Esophagus muscularis mucosa (tissue), 3 donors: ENCODE measurements at regions not wholly inside any gene's neighbourhood (a gene's known extent, or its start where the extent isn't known, plus 50 kb on each side); places are given as distances from the start of the nearest gene placed in this dataset.

ENCODE experiments used
- CTCF ChIP-seq, 3 experiments: fragments of 200-600 bp in 2 of 3; fragments of 450-650 bp in 1 of 3; sonication (generic) in 2 of 3; IDR thresholded peaks; one replicate each; pipeline ENCODE4 v1.5.1; 2017 to 2019; ENCODE audit warnings: antibody characterized with exemption in 3 of 3, mild to moderate bottlenecking in 2 of 3, moderate library complexity in 1 of 3
- POLR2A ChIP-seq: fragments of 450-650 bp; IDR thresholded peaks from one replicate; pipeline ENCODE4 v1.6.1; 2017; ENCODE audit warnings: antibody characterized with exemption, moderate library complexity, mild to moderate bottlenecking, low read depth
- POLR2AphosphoS5 ChIP-seq, 2 donors: sonication (generic); formaldehyde crosslinking; IDR thresholded peaks; one replicate each; pipeline ENCODE4 v1.6.1; 2017; ENCODE audit warnings: antibody characterized with exemption in 2 of 2

GRCh38 chr12:115687094-115687493 is 590.4 kb downstream of the MED13L start:
- TF ChIP-seq POLR2A (no peak), CTCF (IDR thresholded peaks at IDR 0.05) (no peak), POLR2AphosphoS5 (IDR thresholded peaks at IDR 0.05) (no peak)
